H1 (cell line): ENCODE measurements at regions not wholly inside any gene's neighbourhood (a gene's known extent, or its start where the extent isn't known, plus 50 kb on each side); places are given as distances from the start of the nearest gene placed in this dataset.

Source experiments
- CTCF ChIA-PET: fragments of 300-600 bp; sonication (Branson Sonifier 250); formaldehyde crosslinking; loops from one replicate; lab custom pipeline; 2021; ENCODE audit not compliant: partially characterized antibody; lab: Charles Lee
- POLR2A ChIA-PET: fragments of 300-600 bp; sonication (Branson Sonifier 250); formaldehyde crosslinking; loops from one replicate; lab custom pipeline; 2021; ENCODE audit warnings: inconsistent platforms; ENCODE audit not compliant: partially characterized antibody; lab: Charles Lee
- DNase-seq, 2 experiments: peaks; one replicate each; pipeline versions ENCODE4 v3.0.0 to v3.0.0-alpha.2; 2010 to 2022; ENCODE audit warnings: low spot score in 2 of 2, low read depth in 1 of 2, mixed read lengths in 1 of 2
- FAIRE-seq: peaks from 2 replicates; lab custom pipeline; 2011; peaks lifted over from hg19 to GRCh38; lab: Jason Lieb, UNC
- H2AFZ ChIP-seq: 2 replicates; pipeline ENCODE4 v1.8.1; 2012; ENCODE audit warnings: low read length, inconsistent platforms
- H2AK5ac ChIP-seq: 2 replicates; pipeline ENCODE4 v1.6.1; 2013; ENCODE audit warnings: low read depth, low read length
- H2BK120ac ChIP-seq: replicated peaks from 2 replicates; pipeline ENCODE3; 2013; ENCODE audit warnings: low read depth, low read length, inconsistent platforms
- H2BK12ac ChIP-seq: 2 replicates; pipeline ENCODE4 v1.6.1; 2013; ENCODE audit warnings: low read depth, low read length
- H2BK15ac ChIP-seq: 2 replicates; pipeline ENCODE4 v1.6.1; 2013; ENCODE audit warnings: low read length
- H2BK20ac ChIP-seq: 2 replicates; pipeline ENCODE4 v1.6.1; 2013; ENCODE audit warnings: low read length
- H2BK5ac ChIP-seq: 2 replicates; pipeline ENCODE4 v1.6.1; 2013; ENCODE audit warnings: low read depth, low read length
- H3K14ac ChIP-seq: 2 replicates; pipeline ENCODE4 v1.6.1; 2013; ENCODE audit warnings: inconsistent platforms; ENCODE audit not compliant: insufficient read length
- H3K18ac ChIP-seq: 2 replicates; pipeline ENCODE4 v1.6.1; 2013; ENCODE audit warnings: low read length; ENCODE audit errors: extremely low read depth
- H3K23ac ChIP-seq: 2 replicates; pipeline ENCODE4 v1.6.1; 2013; ENCODE audit warnings: inconsistent platforms; ENCODE audit not compliant: insufficient read length
- H3K23me2 ChIP-seq: 2 replicates; pipeline ENCODE4 v1.6.1; 2013; ENCODE audit warnings: low read depth, low read length
- H3K27ac ChIP-seq: 2 replicates; pipeline ENCODE4 v1.6.1; 2011; ENCODE audit warnings: low read depth, low read length, inconsistent platforms
- H3K27me3 ChIP-seq, 4 experiments: replicated peaks in 1 of 4; 1 replicate in 1 of 4; 2 replicates in 3 of 4; pipeline versions ENCODE4 v1.6.1 to v1.8.1; 2011 to 2013; ENCODE audit warnings: low read length in 3 of 4, mild to moderate bottlenecking in 3 of 4, inconsistent platforms in 2 of 4, mixed read lengths in 2 of 4, moderate library complexity in 1 of 4; ENCODE audit not compliant: control insufficient read depth in 3 of 4, insufficient read depth in 3 of 4; ENCODE audit errors: extremely low read depth in 1 of 4
- H3K36me3 ChIP-seq, 4 experiments: 2 replicates each; pipeline versions ENCODE4 v1.6.1 to v1.8.1; 2011 to 2013; ENCODE audit warnings: mild to moderate bottlenecking in 4 of 4, low read length in 3 of 4, moderate library complexity in 2 of 4, control low read depth in 1 of 4, inconsistent platforms in 1 of 4; ENCODE audit not compliant: insufficient read depth in 4 of 4, control insufficient read depth in 2 of 4
- H3K4ac ChIP-seq: replicated peaks from 2 replicates; pipeline ENCODE3; 2013; ENCODE audit warnings: low read length, low read depth, mixed read lengths, inconsistent platforms; ENCODE audit not compliant: insufficient read length
- H3K4me1 ChIP-seq, 4 experiments: replicated peaks in 1 of 4; 1 replicate in 1 of 4; 2 replicates in 3 of 4; pipeline versions ENCODE4 v1.6.1 to v1.8.1; 2011 to 2013; ENCODE audit warnings: low read length in 3 of 4, inconsistent platforms in 2 of 4, mixed read lengths in 1 of 4; ENCODE audit not compliant: insufficient read depth in 4 of 4, control insufficient read depth in 3 of 4
- H3K4me2 ChIP-seq, 2 experiments: 2 replicates each; pipeline versions ENCODE4 v1.6.1 to v1.8.1; 2011 to 2013; ENCODE audit warnings: low read depth in 2 of 2, low read length in 2 of 2, control low read depth in 1 of 2, inconsistent platforms in 1 of 2, mild to moderate bottlenecking in 1 of 2; ENCODE audit not compliant: insufficient read depth in 1 of 2
- H3K4me3 ChIP-seq, 4 experiments: fragments of 200-600, 300-600 bp in 1 of 4; sonication (generic), shearing (Covaris generic), sonication (Bioruptor Twin) in 1 of 4; 2 replicates each; pipeline versions ENCODE4 v1.5.1 to v1.8.1; 2011 to 2016; ENCODE audit warnings: low read length in 4 of 4, low read depth in 3 of 4, control low read depth in 2 of 4, inconsistent platforms in 2 of 4, mild to moderate bottlenecking in 2 of 4, mixed read lengths in 1 of 4, moderate library complexity in 1 of 4; ENCODE audit not compliant: insufficient read depth in 2 of 4; ENCODE audit errors: extremely low read depth in 1 of 4
- H3K56ac ChIP-seq: replicated peaks from 2 replicates; pipeline ENCODE3; 2013; ENCODE audit warnings: low read depth, mild to moderate bottlenecking, mixed read lengths, low read length, inconsistent platforms; ENCODE audit not compliant: insufficient read length
- H3K79me1 ChIP-seq: 2 replicates; pipeline ENCODE4 v1.6.1; 2013; ENCODE audit warnings: low read depth, low read length, control low read depth
- H3K79me2 ChIP-seq, 2 experiments: 2 replicates each; pipeline versions ENCODE4 v1.6.1 to v1.8.1; 2012 to 2013; ENCODE audit warnings: low read length in 2 of 2, mild to moderate bottlenecking in 2 of 2, inconsistent platforms in 1 of 2; ENCODE audit not compliant: insufficient read depth in 2 of 2, control insufficient read depth in 1 of 2
- H3K9ac ChIP-seq, 4 experiments: replicated peaks in 1 of 4; 1 replicate in 1 of 4; 2 replicates in 3 of 4; pipeline versions ENCODE4 v1.6.1 to v1.8.1; 2011 to 2013; ENCODE audit warnings: low read depth in 3 of 4, low read length in 3 of 4, control low read depth in 2 of 4, mild to moderate bottlenecking in 2 of 4, moderate library complexity in 2 of 4, inconsistent platforms in 1 of 4; ENCODE audit errors: extremely low read depth in 1 of 4
- H3K9me3 ChIP-seq, 2 experiments: 2 replicates each; pipeline versions ENCODE4 v1.6.1 to v1.8.1; 2012 to 2013; ENCODE audit warnings: mild to moderate bottlenecking in 2 of 2, moderate library complexity in 2 of 2, control low read depth in 1 of 2, inconsistent platforms in 1 of 2, low read depth in 1 of 2, low read length in 1 of 2, mixed read lengths in 1 of 2; ENCODE audit not compliant: insufficient read depth in 2 of 2
- H4K20me1 ChIP-seq, 2 experiments: replicated peaks in 1 of 2; 2 replicates each; pipeline versions ENCODE3 to v1.8.1; 2011 to 2013; ENCODE audit warnings: inconsistent platforms in 2 of 2, low read length in 2 of 2, mild to moderate bottlenecking in 1 of 2; ENCODE audit not compliant: insufficient read depth in 2 of 2, control insufficient read depth in 1 of 2
- H4K5ac ChIP-seq: 2 replicates; pipeline ENCODE4 v1.6.1; 2013; ENCODE audit warnings: low read length, low read depth, mixed read lengths, inconsistent platforms; ENCODE audit not compliant: insufficient read length
- H4K8ac ChIP-seq: 2 replicates; pipeline ENCODE4 v1.8.0; 2013; ENCODE audit warnings: mild to moderate bottlenecking, moderate library complexity, low read length, inconsistent platforms; ENCODE audit not compliant: insufficient read depth; ENCODE audit errors: extremely low read depth
- H4K91ac ChIP-seq: replicated peaks from 2 replicates; pipeline ENCODE3; 2013; ENCODE audit warnings: low read length, mixed read lengths, inconsistent platforms; ENCODE audit not compliant: insufficient read length
- HDAC2 ChIP-seq, 2 experiments: fragments of 300-600 bp in 1 of 2; sonication (generic) in 1 of 2; IDR thresholded peaks; 2 replicates each; pipeline ENCODE4 v1.6.1; 2011 to 2012; ENCODE audit warnings: low read depth in 2 of 2, low read length in 2 of 2, mild to moderate bottlenecking in 2 of 2, moderate library complexity in 2 of 2, borderline replicate concordance in 1 of 2, inconsistent platforms in 1 of 2
- JUND ChIP-seq: IDR thresholded peaks from 2 replicates; pipeline ENCODE4 v1.6.1; 2011; ENCODE audit warnings: mild to moderate bottlenecking, improper control_type of control experiment, low read length
- KDM5A ChIP-seq: fragments of 200-600 bp; IDR thresholded peaks from 2 replicates; pipeline ENCODE4 v1.7.1; 2012; ENCODE audit warnings: mild to moderate bottlenecking, low read length, inconsistent platforms, mixed read lengths
- WGBS, 2 experiments: shearing (Covaris generic) in 1 of 2; methylation state at CpG; one replicate each; pipeline versions ENCODE4 v1.1.6 to v1.1.7; 2013 to 2015; ENCODE audit warnings: low lambda C conversion rate in 2 of 2, mixed read lengths in 2 of 2, inconsistent platforms in 1 of 2, low coverage in 1 of 2, missing lambda C conversion rate in 1 of 2; ENCODE audit not compliant: insufficient replicate concordance in 2 of 2, insufficient coverage in 1 of 2, insufficient read length in 1 of 2; ENCODE audit errors: extremely low coverage in 1 of 2, missing lambda C conversion rate in 1 of 2; 5-methylcytosine and 5-hydroxymethylcytosine counted together
- TF ChIP-seq, protein P1 (sequence below): IDR thresholded peaks from 2 replicates; pipeline ENCODE4 v1.6.1; 2012; ENCODE audit warnings: inconsistent platforms
- TF ChIP-seq, protein P2 (sequence below): IDR thresholded peaks from 2 replicates; pipeline ENCODE4 v1.6.1; 2011; ENCODE audit warnings: low read length, improper control_type of control experiment

DNA sequence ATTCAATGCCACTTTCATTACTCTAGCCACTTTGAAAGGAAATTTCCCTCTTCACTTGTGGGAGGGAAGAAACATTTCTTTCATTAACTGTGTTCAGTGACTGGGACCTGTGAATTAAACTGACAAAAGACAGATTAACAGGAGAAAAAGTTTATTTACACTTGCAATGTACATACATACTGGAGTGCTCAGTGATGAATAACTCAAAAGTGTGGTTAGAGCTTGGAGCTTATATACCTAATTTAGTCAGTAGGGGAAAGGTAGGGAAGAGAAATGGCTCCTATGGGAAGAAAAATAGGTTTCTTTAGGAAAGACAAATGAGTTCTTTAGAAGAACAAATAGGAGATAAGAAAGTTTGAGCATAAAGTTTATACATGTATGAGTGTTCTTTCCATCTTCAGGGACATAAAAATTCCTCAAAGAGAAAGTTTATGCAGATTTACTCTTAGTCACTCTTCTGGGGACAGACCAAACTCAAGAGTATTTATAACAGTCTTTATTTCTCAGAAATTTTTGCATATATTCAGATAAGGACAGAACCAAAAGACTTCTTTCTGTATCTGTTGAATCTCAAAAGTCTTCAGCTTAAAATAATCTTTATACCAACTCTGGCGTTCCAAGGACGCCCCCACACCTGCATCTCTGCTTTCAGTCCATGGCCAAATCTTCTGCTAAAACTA lies 120.0 kb upstream of the RAI14 start:
- Histone ChIP-seq H3K4me1 (peaks cover 0 to 10% (median 4%) of the 10 kb centered on the region in 4 experiments; a peak in 4 of 7 replicates), H3K9me3 (no peaks in the 10 kb centered on the region), H3K27me3 (no peaks in the 10 kb centered on the region), H4K20me1 (no peaks in the 10 kb centered on the region), H2BK120ac (no peak overlapping the region), H2BK20ac (no peak overlapping the region), H3K36me3 (no peaks in the 10 kb centered on the region), H2BK12ac (no peak overlapping the region), H4K5ac (no peak overlapping the region), H3K14ac (no peak overlapping the region), H2AFZ (no peak overlapping the region), H3K79me2 (no peaks in the 10 kb centered on the region), H3K4ac (no peak overlapping the region), H4K91ac (no peak overlapping the region), H3K18ac (no peak overlapping the region), H4K8ac (no peak overlapping the region), H2BK15ac (no peak overlapping the region), H3K23ac (no peak overlapping the region), H3K27ac (no peak overlapping the region), H2AK5ac (no peak overlapping the region), H2BK5ac (no peak overlapping the region), H3K23me2 (no peaks in the 10 kb centered on the region; the same call in 1 of the 2 replicates), H3K56ac (no peak overlapping the region), H3K4me3 (no peak overlapping the region), H3K9ac (no peak overlapping the region), H3K4me2 (no peak overlapping the region), H3K79me1 (no peaks in the 10 kb centered on the region)
- 90% methylated on average over 2 of the region's 2 CpGs; no CpG with 5 or more reads in 1 of the 2 experiments for WGBS, 2 experiments
- POLR2A ChIA-PET: no interaction called here
- TF ChIP-seq KDM5A (no peak), JUND (no peak), HDAC2 (IDR thresholded peaks at IDR 0.05; ENCODE audit: borderline replicate concordance in 1 of 2, low read depth in 2 of 2, low read length in 2 of 2) (no peak)
- TF ChIP-seq, protein P1, sequence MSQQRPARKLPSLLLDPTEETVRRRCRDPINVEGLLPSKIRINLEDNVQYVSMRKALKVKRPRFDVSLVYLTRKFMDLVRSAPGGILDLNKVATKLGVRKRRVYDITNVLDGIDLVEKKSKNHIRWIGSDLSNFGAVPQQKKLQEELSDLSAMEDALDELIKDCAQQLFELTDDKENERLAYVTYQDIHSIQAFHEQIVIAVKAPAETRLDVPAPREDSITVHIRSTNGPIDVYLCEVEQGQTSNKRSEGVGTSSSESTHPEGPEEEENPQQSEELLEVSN: no peak
- TF ChIP-seq, protein P2, sequence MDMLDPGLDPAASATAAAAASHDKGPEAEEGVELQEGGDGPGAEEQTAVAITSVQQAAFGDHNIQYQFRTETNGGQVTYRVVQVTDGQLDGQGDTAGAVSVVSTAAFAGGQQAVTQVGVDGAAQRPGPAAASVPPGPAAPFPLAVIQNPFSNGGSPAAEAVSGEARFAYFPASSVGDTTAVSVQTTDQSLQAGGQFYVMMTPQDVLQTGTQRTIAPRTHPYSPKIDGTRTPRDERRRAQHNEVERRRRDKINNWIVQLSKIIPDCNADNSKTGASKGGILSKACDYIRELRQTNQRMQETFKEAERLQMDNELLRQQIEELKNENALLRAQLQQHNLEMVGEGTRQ: no peak
- DNase-seq: no peak
- FAIRE-seq: no peak
- CTCF ChIA-PET: interaction anchor here (1.8 to 4.0 kb wide), 2 partner anchors 8 to 42 kb away, joined by 4 to 31 read pairs; no protein-coding TSS in a partner anchor
